Smooth muscle cell (in vitro differentiated cells): ENCODE measurements at regions not wholly inside any gene's neighbourhood (a gene's known extent, or its start where the extent isn't known, plus 50 kb on each side); places are given as distances from the start of the nearest gene placed in this dataset.

Experiments used
- DNase-seq: peaks from one replicate; lab custom pipeline; 2025; ENCODE audit not compliant: unreplicated experiment; lab: John Stamatoyannopoulos, UW
- H2AFZ ChIP-seq: fragments of 200-600 bp; sonication (generic); 2 replicates; pipeline ENCODE4 v1.6.0; 2016; ENCODE audit warnings: antibody characterized with exemption, low read depth, mild to moderate bottlenecking
- H3F3A ChIP-seq: fragments of 200-600 bp; sonication (generic); 2 replicates; pipeline ENCODE4 v1.6.0; 2017; ENCODE audit warnings: antibody characterized with exemption, low read depth
- H3K27ac ChIP-seq: fragments of 200-600 bp; sonication (generic); 2 replicates; pipeline ENCODE4 v1.5.1; 2016; ENCODE audit warnings: low read depth, mild to moderate bottlenecking
- H3K27me3 ChIP-seq: fragments of 200-600 bp; sonication (generic); 2 replicates; pipeline ENCODE4 v1.6.1; 2016; ENCODE audit warnings: low read depth, mild to moderate bottlenecking
- H3K36me3 ChIP-seq: fragments of 200-600 bp; sonication (generic); 2 replicates; pipeline ENCODE4 v1.5.1; 2016; ENCODE audit warnings: low read depth
- H3K4me1 ChIP-seq: fragments of 200-600 bp; sonication (generic); 2 replicates; pipeline ENCODE4 v1.5.1; 2016; ENCODE audit warnings: low read depth
- H3K4me2 ChIP-seq: fragments of 200-600 bp; sonication (generic); 2 replicates; pipeline ENCODE4 v1.6.0; 2016; ENCODE audit warnings: mild to moderate bottlenecking
- H3K4me3 ChIP-seq: fragments of 200-600 bp; sonication (generic); 2 replicates; pipeline ENCODE4 v1.5.1; 2016; ENCODE audit warnings: mild to moderate bottlenecking
- H3K79me2 ChIP-seq: fragments of 200-600 bp; sonication (generic); 2 replicates; pipeline ENCODE4 v1.6.0; 2016; ENCODE audit warnings: low read depth, mild to moderate bottlenecking
- H3K9ac ChIP-seq: fragments of 200-600 bp; sonication (generic); 2 replicates; pipeline ENCODE4 v1.6.0; 2016; ENCODE audit warnings: low read depth
- H3K9me3 ChIP-seq: fragments of 200-600 bp; sonication (generic); replicated peaks from 2 replicates; pipeline ENCODE4 v1.5.1; 2016; ENCODE audit warnings: low read depth
- H4K20me1 ChIP-seq: fragments of 200-600 bp; sonication (generic); 2 replicates; pipeline ENCODE4 v1.6.0; 2016; ENCODE audit warnings: low read depth
- WGBS: methylation state at CpG from one replicate; pipeline ENCODE4 v1.1.7; 2016; ENCODE audit warnings: low lambda C conversion rate; 5-methylcytosine and 5-hydroxymethylcytosine counted together
- TF ChIP-seq, protein P1 (sequence below): fragments of 200-600 bp; sonication (generic); IDR thresholded peaks from 2 replicates; pipeline ENCODE4 v1.5.1; 2017; ENCODE audit warnings: borderline replicate concordance, mild to moderate bottlenecking, antibody characterized with exemption; ENCODE audit not compliant: insufficient read depth, poor library complexity, severe bottlenecking

DNA sequence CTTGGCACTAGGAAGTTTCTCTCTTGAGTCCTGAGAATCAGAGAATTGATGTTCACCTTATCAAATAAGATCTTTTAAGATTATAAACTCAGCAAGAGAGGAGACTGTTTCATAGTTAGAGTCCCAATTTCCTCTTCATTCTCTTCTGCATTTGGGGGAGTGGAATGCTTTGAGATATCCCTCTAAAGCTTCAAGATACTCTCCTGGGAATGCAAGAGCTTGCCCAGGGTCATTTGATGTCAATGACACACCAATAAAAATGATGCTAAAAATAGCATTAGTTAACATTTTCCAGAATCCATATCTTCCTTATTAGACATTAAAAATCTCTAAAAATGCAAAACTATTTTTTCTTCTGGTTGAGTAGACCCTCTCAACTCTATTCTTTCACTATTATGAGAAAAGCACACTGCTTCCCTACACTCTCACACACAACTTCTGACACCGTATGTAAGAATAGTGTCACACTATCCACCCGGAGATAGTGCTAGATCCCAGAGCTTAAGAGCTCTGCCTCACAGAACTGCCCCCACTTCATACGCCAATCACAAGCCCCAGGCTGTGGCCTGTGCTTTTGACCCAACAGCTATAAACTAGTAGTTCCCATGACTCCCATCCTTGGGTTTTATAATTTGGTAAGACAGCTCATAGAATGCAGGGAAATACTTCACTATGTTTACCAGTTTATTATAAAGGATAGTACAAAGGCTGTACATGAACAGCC lies 399.9 kb upstream of the RUNX1 start:
- DNase-seq, result no peak
- Histone ChIP-seq H3K4me1 (no peaks in the 10 kb centered on the region), H3F3A (peaks cover 3% of the 10 kb centered on the region), H3K4me3 (no peak overlapping the region), H2AFZ (no peak overlapping the region), H3K27me3 (no peaks in the 10 kb centered on the region), H3K27ac (peak overlapping the region; percentile 57), H3K9me3 (no peaks in the 10 kb centered on the region), H3K36me3 (no peaks in the 10 kb centered on the region), H4K20me1 (no peaks in the 10 kb centered on the region), H3K4me2 (peak overlapping the region; percentile 42), H3K9ac (no peak overlapping the region), H3K79me2 (no peaks in the 10 kb centered on the region)
- WGBS, result 25% methylated on average over 3 of the region's 3 CpGs
- TF ChIP-seq, protein P1, sequence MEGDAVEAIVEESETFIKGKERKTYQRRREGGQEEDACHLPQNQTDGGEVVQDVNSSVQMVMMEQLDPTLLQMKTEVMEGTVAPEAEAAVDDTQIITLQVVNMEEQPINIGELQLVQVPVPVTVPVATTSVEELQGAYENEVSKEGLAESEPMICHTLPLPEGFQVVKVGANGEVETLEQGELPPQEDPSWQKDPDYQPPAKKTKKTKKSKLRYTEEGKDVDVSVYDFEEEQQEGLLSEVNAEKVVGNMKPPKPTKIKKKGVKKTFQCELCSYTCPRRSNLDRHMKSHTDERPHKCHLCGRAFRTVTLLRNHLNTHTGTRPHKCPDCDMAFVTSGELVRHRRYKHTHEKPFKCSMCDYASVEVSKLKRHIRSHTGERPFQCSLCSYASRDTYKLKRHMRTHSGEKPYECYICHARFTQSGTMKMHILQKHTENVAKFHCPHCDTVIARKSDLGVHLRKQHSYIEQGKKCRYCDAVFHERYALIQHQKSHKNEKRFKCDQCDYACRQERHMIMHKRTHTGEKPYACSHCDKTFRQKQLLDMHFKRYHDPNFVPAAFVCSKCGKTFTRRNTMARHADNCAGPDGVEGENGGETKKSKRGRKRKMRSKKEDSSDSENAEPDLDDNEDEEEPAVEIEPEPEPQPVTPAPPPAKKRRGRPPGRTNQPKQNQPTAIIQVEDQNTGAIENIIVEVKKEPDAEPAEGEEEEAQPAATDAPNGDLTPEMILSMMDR, result no peak

DNA sequence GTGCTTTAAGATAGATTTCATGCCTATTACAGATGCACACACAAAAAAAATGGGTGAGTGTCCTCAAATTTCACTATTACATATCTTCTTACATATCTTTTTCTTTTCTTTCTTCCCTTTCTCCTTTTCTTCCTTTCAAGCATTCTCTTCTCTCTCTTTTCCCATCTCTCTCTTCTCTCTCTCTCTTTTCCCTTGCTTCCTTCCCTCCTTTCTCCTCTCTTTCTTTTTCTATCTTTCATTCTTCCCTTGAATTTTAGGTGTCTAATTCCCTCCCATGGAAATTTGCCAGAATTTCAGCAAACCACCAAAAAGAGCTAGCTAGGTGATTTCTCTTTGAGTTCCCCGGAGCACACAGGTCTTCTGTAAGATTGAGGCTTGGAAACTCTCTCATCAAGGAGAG lies 395.3 kb upstream of the RUNX1 start:
- no peak overlapping the region for H3K4me2 ChIP-seq
- no peak overlapping the region for H3K9ac ChIP-seq
- TF ChIP-seq, protein P1, result no peak
- no peaks in the 10 kb centered on the region for H4K20me1 ChIP-seq
- no peak overlapping the region for H3K4me3 ChIP-seq
- 97% methylated on average over 1 of the region's 1 CpG for WGBS
- no peaks in the 10 kb centered on the region for H3K9me3 ChIP-seq
- no peak overlapping the region for H2AFZ ChIP-seq
- H3K4me1 ChIP-seq, result no peaks in the 10 kb centered on the region
- no peaks in the 10 kb centered on the region for H3K27me3 ChIP-seq
- H3K79me2 ChIP-seq, result no peaks in the 10 kb centered on the region
- DNase-seq, result no peak
- peaks cover 2% of the 10 kb centered on the region for H3F3A ChIP-seq
- no peak overlapping the region for H3K27ac ChIP-seq
- no peaks in the 10 kb centered on the region for H3K36me3 ChIP-seq

DNA sequence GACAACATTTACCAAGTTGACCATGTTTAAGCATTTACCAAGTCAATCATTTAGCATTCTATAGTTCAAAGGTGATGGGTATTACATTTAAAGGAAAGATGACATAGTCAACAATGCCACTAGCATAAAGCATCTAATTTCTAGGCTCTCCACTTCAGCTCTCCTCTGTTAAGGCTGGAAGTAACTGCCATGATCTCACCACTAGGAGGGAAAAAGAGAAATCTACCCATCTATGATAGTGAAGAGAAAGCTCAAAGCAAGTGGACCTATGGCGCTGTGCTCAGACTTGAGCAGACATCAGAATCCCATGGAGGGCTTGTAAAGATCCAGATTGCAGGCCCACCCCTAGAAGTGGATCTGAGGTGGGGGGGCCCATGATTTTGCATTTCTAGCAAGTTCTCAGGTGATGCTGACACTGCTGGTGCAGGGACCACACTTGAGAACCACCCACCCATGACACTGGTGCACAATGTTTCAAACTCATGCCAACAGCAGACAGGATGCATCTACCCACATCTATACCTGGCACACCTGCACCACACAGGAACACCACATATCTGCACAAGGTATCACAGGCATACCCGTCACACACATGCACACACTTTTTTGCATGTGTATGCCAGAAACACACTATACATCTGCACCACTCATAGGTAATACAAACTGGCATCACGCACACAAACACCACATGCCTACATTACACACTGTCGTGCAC lies 392.9 kb upstream of the RUNX1 start:
- Histone ChIP-seq H3K4me3 (no peak overlapping the region), H3K4me2 (no peak overlapping the region), H3K9me3 (no peaks in the 10 kb centered on the region), H3K9ac (no peak overlapping the region), H3K4me1 (no peaks in the 10 kb centered on the region), H2AFZ (no peak overlapping the region), H3F3A (peaks cover 5% of the 10 kb centered on the region), H3K27ac (no peak overlapping the region), H3K27me3 (no peaks in the 10 kb centered on the region), H4K20me1 (no peaks in the 10 kb centered on the region), H3K79me2 (no peaks in the 10 kb centered on the region), H3K36me3 (no peaks in the 10 kb centered on the region)
- no peak for DNase-seq
- TF ChIP-seq, protein P1, result no peak
- WGBS, result 99% methylated on average over 4 of the region's 4 CpGs
